ENCODE measurements at regions not wholly inside any gene's neighbourhood (a gene's known extent, or its start where the extent isn't known, plus 50 kb on each side); places are given as distances from the start of the nearest gene placed in this dataset.

- Histone ChIP-seq H3K36me3 (ENCODE audit: insufficient read depth, low read length) (no peaks in the 10 kb centered on the region), H3K79me2 (ENCODE audit: insufficient read depth, low read length) (no peaks in the 10 kb centered on the region), H2AFZ (ENCODE audit: low read length) (no peak overlapping the region), H3K4me1 (ENCODE audit: insufficient read depth, low read length) (no peaks in the 10 kb centered on the region), H3K4me2 (ENCODE audit: insufficient read depth, low read length) (no peak overlapping the region), H4K20me1 (ENCODE audit: insufficient read depth, low read length) (no peaks in the 10 kb centered on the region), H3K4me3 (ENCODE audit: insufficient read depth, low read length) (no peak overlapping the region), H3K27me3 (ENCODE audit: insufficient read depth, low read length) (no peaks in the 10 kb centered on the region), H3K9me3 (ENCODE audit: low read depth, low read length) (no peaks in the 10 kb centered on the region), H3K27ac (ENCODE audit: low read depth, low read length) (no peak overlapping the region)
- no peak for DNase-seq (ENCODE audit: insufficient read length, low spot score, missing footprints)
- no peak for TF ChIP-seq CTCF (IDR thresholded peaks at IDR 0.05; ENCODE audit: extremely low read depth, low read depth, low read length)
These were observed 172.2 kb upstream of the ADGRL3 start for GRCh38 chr4:61027939-61028338.

- no peak for TF ChIP-seq CTCF (IDR thresholded peaks at IDR 0.05; ENCODE audit: extremely low read depth, low read depth, low read length)
These were observed 163.9 kb upstream of the ADGRL3 start for GRCh38 chr4:61036071-61036684.

GRCh38 chr4:61041527-61041926 is 158.6 kb upstream of the ADGRL3 start:
- H3K36me3 ChIP-seq (ENCODE audit: insufficient read depth, low read length): no peaks in the 10 kb centered on the region
- H3K27ac ChIP-seq (ENCODE audit: low read depth, low read length): no peak overlapping the region
- TF ChIP-seq CTCF (IDR thresholded peaks at IDR 0.05; ENCODE audit: extremely low read depth, low read depth, low read length): no peak
- H3K4me2 ChIP-seq (ENCODE audit: insufficient read depth, low read length): no peak overlapping the region
- no peaks in the 10 kb centered on the region for H3K4me1 ChIP-seq (ENCODE audit: insufficient read depth, low read length)
- H3K9me3 ChIP-seq (ENCODE audit: low read depth, low read length): peaks cover 2% of the 10 kb centered on the region
- no peak overlapping the region for H3K4me3 ChIP-seq (ENCODE audit: insufficient read depth, low read length)
- H4K20me1 ChIP-seq (ENCODE audit: insufficient read depth, low read length): no peaks in the 10 kb centered on the region
- H3K79me2 ChIP-seq (ENCODE audit: insufficient read depth, low read length): no peaks in the 10 kb centered on the region
- no peaks in the 10 kb centered on the region for H3K27me3 ChIP-seq (ENCODE audit: insufficient read depth, low read length)
- no peak for DNase-seq (ENCODE audit: insufficient read length, low spot score, missing footprints)
- H2AFZ ChIP-seq (ENCODE audit: low read length): no peak overlapping the region

More at GRCh38 chr4:61036071-61036684, 163.9 kb upstream of the ADGRL3 start:
- H2AFZ ChIP-seq (ENCODE audit: low read length): no peak overlapping the region
- DNase-seq (ENCODE audit: insufficient read length, low spot score, missing footprints): no peak
- no peak overlapping the region for H3K4me3 ChIP-seq (ENCODE audit: insufficient read depth, low read length)
- H3K36me3 ChIP-seq (ENCODE audit: insufficient read depth, low read length): no peaks in the 10 kb centered on the region
- no peaks in the 10 kb centered on the region for H3K27me3 ChIP-seq (ENCODE audit: insufficient read depth, low read length)
- no peaks in the 10 kb centered on the region for H3K4me1 ChIP-seq (ENCODE audit: insufficient read depth, low read length)
- H3K9me3 ChIP-seq (ENCODE audit: low read depth, low read length): no peaks in the 10 kb centered on the region
- no peak overlapping the region for H3K4me2 ChIP-seq (ENCODE audit: insufficient read depth, low read length)
- no peaks in the 10 kb centered on the region for H3K79me2 ChIP-seq (ENCODE audit: insufficient read depth, low read length)
- no peaks in the 10 kb centered on the region for H4K20me1 ChIP-seq (ENCODE audit: insufficient read depth, low read length)
- H3K27ac ChIP-seq (ENCODE audit: low read depth, low read length): no peak overlapping the region

DNA sequence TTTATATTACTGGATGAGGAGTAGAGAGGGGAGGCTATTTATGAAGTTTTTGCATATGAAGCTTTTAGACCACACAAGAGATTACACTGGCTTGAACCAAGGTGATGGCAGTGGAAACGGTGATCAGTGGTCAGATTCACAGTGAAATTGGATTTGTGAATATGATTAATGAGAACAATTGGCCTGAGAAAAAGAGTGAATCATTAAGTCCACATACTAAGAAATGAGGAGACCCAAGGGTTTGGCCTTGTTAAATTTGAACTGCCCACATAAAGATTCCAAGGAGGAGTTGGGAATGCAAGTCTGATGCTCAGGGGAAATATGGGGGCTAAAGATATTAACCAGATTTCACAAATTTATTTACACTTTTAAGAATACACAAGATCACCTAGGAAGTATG is 155.3 kb upstream of the ADGRL3 start:
- DNase-seq (ENCODE audit: insufficient read length, low spot score, missing footprints): no peak
- TF ChIP-seq CTCF (IDR thresholded peaks at IDR 0.05; ENCODE audit: extremely low read depth, low read depth, low read length): no peak
- H3K79me2 ChIP-seq (ENCODE audit: insufficient read depth, low read length): no peaks in the 10 kb centered on the region
- no peaks in the 10 kb centered on the region for H3K4me1 ChIP-seq (ENCODE audit: insufficient read depth, low read length)
- no peaks in the 10 kb centered on the region for H4K20me1 ChIP-seq (ENCODE audit: insufficient read depth, low read length)
- H3K4me3 ChIP-seq (ENCODE audit: insufficient read depth, low read length): no peak overlapping the region
- peaks cover 2% of the 10 kb centered on the region for H3K9me3 ChIP-seq (ENCODE audit: low read depth, low read length)
- H3K4me2 ChIP-seq (ENCODE audit: insufficient read depth, low read length): no peak overlapping the region
- H3K27ac ChIP-seq (ENCODE audit: low read depth, low read length): no peak overlapping the region
- no peaks in the 10 kb centered on the region for H3K36me3 ChIP-seq (ENCODE audit: insufficient read depth, low read length)
- no peak overlapping the region for H2AFZ ChIP-seq (ENCODE audit: low read length)
- H3K27me3 ChIP-seq (ENCODE audit: insufficient read depth, low read length): no peaks in the 10 kb centered on the region

All from osteoblast (primary cell).